ENCODE measurements at regions not wholly inside any gene's neighbourhood (a gene's known extent, or its start where the extent isn't known, plus 50 kb on each side); places are given as distances from the start of the nearest gene placed in this dataset.
"Not testable (repeated sequence)": the region's sequence is repeated elsewhere in the genome, so short reads cannot be mapped to it uniquely, and the experiment has no call there.

DNA sequence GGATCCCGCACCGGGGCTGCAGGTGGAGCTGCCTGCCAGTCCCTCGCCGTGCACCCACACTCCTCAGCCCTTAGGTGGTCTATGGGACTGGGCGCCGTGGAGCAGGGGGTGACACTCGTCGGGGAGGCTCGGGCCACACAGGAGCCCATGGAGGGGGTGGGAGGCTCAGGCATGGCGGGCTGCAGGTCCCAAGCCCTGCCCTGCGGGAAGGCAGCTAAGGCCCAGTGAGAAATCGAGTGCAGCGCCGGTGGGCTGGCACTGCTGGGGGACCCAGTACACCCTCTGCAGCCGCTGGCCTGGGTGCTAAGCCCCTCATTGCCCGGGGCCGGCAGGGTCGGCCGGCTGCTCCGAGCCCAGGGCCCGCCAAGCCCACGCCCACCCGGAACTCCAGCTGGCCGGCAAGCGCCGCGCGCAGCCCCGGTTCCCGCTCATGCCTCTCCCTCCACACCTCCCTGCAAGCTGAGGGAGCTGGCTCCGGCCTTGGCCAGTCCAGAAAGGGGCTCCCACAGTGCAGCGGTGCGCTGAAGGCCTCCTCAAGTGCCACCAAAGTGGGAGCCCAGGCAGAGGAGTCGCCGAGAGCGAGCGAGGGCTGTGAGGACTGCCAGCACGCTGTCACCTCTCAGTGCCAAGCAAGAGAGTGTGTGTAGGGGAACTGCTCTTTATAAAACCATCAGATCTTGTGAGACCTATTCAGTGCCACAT is 845.1 kb downstream of the CDH18 start:
- not testable (repeated sequence) for DNase-seq

DNA sequence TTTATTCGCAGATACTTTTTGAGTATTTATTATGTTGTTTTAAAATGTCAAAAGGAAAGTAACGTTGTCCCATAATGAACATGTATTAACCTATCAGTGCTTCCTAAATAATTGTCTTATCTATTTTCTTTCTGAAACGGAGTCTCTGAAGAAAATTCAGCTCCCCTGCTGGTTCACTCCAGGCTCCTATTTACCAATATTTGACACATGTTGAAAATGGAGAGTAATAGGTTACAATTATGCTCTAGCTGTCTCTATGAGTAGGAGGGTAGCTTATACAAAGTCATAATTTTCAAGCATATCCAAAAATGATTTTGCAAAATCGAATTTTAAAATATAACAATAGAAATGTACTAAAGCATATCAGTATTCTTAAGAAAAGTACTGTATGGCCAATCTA is 844.1 kb downstream of the CDH18 start:
- DNase-seq: no peak

DNA sequence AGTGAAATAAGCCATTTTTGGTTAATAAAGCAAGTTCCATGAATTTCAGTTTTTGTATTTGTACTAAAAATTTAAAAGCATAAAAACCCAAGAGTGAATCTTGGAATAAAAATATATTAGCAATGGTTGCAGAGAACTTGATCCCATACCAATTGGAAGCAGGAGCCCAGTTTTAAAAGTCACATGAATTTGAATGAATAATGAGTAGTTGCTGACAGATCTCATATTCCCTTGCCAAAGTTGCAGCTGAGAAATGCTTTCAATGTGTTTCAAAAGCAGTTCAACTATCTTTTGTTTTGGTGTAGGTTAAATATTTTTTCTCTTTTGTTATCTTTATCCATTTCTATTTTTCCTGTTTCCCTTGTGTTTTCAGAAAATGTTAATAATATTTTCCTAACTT is 818.6 kb downstream of the CDH18 start:
- DNase-seq: peak in 1 of 2 experiments; percentile 7

DNA sequence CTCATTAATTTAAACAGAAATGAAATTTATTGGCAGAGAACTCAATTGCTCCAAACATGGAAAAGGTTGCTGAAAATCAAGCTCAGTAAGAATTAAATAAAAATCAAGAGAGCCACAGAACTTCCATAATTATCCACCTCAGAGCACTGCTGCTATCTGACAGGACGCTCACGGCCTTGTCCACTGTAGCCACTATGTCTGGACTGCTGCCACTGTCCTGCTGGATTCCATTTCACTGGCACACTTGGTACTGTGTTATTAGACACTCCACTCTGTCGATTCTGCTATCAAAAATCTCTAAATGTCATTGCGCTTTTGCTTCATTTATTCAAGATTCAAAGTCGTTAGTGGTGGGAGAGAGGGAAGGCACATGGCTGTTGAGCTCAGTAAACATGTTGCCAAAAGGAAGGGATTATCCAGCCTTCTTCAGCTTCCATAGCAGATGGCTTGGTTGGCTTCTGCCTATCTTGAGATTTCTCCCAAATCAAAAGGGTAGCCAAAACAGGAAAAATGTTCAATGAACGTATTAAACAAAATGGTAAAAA is 815.0 kb downstream of the CDH18 start:
- no peak for DNase-seq

DNA sequence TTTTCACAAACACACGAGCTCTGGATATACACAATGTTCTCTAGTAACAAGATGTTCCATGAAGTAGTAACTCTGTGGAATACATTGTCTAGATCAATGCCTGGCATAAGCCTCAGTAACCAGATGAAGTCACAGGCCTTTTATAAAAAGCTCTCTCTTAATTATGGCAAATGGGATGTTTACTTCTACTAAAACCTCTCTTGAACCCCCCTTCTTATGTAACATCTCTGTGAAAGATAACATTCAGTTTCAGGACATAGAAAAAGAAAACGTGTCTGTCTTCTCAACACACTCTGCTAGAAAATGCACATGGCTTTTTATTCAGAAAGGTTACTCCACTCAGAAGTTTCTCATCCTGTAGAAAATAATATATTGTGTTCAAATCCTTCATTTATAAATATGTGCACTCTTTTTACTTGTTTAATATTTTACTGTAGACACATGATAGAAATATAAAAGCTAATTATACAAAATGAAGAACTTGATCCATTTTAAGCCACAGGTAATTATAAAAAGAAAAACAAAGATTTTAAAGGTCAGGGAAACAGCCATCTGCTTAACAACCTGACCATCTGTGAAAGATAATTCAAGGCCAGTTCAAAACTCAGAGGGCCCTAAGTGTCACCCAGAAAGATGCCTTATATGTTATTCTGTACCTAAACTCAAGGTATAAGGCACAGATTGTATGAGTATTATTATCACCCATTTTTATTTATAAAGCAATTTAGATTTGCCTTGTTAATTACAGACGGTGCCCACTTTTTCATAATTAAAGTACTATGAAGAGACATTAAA is 812.0 kb downstream of the CDH18 start:
- no peak for DNase-seq

DNA sequence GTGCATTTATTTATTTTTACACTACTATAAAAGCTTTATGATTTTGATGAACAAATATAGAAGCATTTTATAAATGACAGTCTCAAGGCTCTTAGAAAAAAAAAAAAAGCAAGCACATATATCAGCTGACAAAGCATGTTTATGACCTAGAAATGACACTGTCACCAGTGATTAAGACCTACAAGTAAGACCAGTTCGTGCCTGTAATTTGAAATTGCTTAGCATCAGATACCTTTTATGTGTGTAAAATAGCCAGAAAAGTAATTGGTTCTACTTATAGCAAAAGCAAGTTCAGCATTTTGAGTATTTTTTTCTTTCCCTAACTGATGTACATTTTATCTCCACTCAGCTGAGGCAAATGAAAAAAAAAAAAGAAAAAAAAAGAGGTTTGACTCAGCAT is 808.4 kb downstream of the CDH18 start:
- no peak for DNase-seq

DNA sequence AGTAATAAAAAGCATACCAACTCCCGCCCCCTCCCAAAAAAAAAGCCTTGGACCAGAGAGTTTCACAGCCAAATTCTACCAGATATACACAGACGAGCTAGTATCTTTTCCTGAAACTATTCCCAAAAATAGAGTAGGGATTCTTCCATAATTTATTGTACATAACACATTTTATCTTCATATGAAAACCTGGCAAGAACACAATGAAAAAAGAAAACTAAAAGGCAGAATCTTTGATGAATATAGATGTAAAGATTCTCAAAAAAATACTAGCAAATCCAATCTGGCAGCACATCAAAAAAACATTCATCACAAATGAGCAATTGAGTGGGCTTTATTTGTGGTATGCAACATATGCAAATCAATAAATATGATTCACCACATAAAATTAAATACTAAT is 798.8 kb downstream of the CDH18 start:
- no peak for DNase-seq

DNA sequence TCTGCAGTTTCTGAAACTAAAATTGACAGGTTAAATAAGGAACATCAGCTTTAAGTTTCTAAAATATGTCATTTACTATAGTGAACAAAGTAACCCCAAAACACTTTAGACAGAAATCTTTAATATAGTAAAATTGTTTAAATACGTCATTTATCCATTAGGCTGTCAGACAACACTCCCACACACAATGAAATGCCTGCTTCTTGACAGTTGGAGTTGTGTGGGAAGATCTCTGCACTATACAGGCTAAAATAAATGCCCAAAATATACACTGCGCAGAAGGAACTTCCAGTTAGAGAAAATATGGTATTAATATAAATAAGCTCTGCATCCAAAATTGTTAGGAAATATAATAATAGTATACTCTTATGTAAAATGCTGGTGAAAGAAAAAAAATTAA is 794.4 kb downstream of the CDH18 start:
- DNase-seq: no peak

DNA sequence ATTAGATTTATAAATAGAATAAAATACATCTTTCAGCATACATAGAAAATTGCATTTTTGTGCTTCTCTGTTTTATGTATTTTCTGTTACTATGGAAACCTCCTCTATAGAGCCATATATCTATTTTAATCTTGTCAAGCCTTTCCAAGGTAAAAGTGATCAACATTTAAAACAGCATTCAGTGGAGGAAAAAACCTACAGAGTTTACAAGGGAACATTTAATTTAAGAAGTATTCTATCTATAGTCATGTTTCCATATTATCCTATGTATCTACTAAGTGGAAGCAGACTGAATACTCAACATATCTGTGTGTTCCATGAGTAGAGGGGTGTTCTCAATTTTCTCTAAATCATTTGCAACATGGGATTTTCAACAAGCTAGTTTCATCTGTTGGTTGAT is 791.4 kb downstream of the CDH18 start:
- DNase-seq: no peak

DNA sequence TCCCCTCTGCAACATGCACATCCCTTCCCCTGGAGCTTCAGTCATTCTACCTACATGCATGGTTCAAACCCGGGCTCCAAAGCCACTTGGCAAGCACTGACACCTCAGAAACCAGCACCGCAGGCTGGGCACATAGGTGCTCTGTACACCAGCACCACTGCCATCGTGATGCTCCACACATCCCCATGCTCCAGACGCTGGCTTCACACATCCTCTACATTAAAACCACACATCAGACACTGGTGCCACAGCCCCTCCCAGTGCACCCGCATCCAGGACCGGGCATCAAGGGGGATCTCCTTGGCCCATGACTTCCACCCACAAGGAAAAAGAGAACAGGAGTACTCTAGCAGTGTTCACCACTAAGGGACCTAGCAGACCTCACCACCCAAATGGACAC is 787.7 kb downstream of the CDH18 start:
- no peak for DNase-seq

DNA sequence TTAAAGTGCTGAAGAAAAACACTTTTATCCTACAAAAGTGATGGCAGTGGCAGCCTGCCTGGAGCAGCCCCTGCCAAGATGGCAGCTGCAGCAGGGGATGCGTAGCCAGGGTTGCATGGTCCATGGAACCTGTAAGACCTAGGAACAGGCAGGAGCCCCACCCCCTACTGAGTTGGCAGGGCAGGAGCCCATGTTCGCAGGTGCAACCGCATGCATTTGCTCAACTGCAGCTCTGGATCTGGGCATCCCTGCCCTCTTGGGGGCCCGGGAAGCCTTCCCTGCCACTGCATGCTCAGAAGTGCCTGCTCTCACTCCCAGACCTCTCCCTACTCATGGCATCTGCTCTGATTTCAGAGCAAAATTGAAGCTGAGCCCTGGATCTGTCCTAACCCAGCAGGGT is 779.6 kb downstream of the CDH18 start:
- DNase-seq: no peak

DNA sequence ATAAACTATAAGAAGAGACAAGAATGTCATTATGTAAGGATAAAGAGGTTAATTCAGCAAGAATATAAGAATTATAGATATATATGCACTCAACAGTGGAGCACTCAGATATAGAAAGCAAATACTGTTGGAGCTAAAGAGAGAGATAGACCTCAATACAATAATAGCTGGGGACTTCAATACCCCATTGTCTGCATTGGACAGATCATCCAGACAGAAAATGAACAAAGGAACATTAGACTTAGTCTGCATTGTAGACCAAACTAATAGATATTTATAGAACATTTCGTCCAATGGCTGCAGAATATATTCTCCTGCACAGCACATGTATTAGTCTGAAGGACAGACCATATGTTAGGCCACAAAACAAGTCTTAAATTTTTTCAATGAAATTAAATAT is 777.1 kb downstream of the CDH18 start:
- no peak for DNase-seq

DNA sequence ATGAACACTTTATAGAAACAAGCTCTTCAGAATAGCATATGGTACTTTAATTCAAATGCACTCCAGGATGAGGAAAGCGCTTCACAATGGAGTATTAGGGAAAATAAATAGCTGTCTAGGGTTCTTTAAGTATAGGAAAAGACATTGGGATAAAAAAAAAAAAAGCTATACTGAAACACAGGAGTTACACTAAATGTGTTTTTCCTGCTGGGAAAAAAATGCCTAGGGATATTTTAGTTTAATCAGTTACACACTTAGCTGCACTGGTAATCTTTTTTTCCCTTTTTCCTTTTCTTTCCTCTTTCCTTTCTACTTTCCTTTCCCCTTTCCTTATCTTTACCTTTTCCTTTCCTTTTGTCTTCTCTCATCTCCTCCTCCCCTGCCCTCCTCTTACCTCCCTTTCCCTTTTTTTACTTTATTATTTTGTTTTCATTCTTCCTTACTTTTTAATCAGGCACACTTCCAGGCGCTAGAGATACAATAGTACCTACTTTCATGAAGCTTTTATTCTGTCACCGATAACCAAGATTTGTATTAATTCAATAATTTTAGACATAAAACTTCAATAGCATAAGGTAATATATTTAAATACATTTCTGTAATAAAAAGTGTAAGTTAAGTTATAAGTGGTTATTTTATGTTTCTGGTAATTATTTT is 758.7 kb downstream of the CDH18 start:
- no peak for DNase-seq

DNA sequence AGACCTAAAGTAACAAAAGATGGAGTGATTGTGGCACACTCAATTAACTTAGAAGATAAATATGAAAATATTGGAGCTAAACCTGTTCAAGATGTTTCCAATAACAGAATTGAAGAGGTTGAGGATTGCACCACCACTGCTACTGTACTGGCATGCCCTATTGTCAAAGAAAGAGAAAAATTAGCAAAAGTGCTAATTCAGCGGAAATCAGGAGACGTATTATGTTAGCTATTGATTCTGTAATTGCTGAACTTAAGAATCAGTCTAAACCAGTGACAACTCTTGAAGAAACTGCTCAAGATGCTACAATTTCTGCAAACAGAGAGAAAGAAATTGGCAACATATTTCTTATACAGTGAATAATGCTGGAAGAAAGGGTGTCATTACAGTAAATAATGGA is 754.4 kb downstream of the CDH18 start:
- DNase-seq: no peak

DNA sequence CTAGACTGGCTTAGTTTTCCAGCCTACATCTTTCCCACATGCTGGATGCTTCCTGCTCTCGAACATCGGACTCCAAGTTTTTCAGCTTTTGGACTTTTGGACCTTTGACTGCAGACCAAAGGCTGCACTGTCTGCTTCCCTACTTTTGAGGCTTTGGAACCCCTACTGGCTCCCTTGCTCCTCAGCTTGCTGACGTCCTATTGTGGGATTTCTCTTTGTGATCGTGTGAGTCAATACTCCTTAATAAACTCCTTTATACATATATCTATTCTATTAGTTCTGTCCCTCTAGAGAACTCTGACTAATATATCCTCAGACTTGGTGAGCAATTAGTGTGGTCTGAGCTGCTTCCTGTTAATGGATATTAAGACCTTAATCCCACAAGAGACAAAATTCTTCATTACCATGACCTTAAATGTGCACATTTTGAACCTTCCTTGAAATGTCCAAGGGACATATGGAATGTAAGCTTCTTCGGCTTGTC is 752.9 kb downstream of the CDH18 start:
- no peak for DNase-seq

DNA sequence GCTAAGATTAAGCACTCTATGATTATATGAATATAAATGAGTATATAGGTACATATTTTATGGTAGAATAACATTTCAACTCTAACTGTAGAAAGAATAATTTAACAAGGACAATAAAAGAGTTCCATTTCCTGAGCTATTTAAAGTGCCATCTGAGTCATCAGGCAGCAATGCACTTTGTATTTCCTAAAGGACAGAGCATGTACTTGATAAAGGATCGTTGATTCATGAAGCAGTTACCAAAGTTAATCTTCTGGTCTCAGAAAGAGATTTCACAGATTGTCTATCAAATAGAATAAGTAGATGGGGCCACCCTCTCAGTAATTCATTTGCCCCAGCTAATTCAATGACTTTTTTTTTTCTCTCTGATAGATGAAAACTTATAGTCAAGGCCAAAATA is 747.8 kb downstream of the CDH18 start:
- DNase-seq: no peak

DNA sequence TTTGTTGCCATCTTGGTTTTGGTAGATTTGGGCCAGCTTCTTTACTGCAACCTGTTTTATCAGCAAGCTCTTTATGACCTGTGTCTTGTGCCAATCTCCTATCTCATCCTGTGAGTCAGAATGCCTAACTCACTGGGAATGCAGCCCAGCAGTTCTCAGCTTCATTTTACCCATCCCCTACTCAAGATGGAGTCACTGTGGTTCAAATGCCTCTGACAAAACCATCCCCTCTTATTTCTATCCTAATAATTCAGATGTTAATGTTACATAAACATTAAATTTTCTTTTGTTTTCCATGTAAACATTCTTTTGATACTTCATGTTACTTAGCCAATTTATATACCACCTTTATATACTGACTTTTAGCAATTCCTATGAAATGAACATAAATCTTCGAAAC is 746.3 kb downstream of the CDH18 start:
- DNase-seq: no peak

DNA sequence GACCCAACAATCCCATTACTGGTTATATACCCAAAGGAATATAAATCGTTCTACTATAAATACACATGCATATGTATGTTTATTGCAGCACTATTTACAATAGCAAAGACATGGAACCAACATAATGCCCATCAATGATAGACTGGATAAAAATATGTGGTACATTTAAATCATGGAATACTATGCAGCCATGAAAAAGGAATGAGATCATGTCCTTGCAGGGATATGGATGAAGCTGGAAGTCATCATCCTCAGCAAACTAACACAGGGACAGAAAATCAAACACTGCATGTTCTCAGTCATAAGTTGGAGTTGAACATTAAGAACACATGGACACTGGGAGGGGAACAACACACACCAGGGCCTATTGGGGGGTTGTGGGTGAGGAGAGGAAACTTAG is 741.8 kb downstream of the CDH18 start:
- not testable (repeated sequence) for DNase-seq

DNA sequence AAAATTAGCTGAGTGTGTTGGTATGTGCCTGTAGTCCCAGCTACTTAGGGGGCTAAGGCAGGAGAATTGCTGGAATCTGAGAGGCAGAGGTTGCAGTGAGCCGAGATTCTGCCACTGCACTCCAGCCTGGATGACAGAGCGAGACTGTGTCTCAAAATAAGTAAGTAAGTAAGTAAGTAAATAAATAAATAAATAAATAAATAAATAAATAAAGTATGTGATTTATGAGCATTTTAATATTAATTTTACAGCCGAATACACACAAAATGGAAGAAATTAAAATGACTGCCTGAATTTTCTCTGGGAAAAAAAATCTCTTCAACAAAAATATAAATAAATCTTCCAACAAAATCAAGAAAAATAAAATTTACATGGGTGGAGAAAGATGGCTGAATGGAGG is 740.7 kb downstream of the CDH18 start:
- no peak for DNase-seq

DNA sequence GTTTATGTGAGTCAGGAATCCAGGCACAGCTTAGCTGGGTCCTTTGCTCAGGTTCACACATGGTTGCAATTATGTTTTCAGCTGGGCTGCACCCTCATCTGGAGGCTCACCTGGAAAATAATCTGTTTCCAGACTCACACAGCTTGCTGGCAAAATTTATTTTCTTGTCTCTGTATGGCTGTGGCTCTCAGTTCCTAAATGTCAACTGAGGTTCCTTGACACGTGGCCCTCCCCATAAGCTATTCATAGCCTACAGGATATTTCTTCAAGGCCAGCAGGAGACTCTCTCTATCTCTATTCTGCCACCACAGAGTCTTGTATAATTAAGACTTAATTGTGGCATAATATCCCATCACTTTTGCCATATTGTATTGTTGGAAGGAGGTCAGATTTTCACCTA is 732.0 kb downstream of the CDH18 start:
- no peak for DNase-seq

DNA sequence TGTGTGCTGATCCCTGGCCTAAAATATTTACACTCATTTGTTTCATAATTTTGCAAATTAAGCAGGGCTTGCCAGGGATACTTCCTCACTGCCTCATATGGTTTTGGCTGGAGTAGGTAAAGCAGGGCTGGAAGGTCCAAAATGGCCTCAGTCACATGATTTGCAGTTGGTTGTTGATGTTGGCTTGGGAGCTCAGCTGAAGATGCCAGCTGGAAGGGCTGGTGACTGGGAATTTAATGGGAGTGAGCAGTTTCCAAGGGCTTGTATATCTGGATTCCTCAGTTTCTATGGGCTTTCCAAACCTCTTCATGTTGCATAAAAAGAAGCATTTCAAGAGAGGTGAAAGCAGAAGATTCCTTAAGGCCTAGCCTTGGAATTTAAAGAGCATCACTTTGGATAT is 729.3 kb downstream of the CDH18 start:
- no peak for DNase-seq

DNA sequence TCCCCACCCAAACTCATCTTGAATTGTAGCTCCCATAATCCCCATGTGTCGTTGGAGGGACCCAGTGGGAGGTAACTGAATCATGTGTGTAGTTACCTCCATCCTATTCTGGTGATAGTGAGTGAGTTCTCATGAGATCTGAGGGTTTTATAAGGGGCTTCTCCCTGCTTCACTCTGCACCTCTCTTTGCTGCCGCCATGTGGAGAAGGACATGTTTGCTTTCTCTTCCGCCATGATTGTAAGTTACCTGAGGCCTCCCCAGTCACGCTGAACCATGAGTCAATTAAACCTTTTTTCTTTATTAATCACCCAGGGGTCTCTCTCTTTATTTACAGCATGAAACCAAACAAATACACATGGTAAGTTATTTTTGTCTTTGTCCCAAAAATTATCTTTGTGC is 726.1 kb downstream of the CDH18 start:
- no peak for DNase-seq

DNA sequence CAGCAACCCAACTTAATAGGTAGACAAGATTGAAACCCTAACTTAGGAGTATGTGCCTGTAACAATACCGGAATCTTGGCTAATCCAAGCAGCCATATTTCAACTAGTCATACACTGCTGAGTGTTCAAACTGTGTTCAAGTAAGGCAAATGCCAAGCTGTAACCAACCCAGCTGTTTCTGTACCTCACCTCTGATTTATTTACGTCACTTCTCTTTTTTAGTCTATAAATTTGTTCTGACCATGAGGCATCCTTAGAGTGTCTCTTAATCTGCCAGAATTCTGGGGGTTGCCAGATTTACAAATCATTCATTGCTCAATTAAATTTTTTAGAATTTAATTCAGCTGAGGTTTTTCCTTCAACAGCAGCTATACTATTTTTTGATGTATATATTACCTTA is 723.2 kb downstream of the CDH18 start:
- DNase-seq: no peak

DNA sequence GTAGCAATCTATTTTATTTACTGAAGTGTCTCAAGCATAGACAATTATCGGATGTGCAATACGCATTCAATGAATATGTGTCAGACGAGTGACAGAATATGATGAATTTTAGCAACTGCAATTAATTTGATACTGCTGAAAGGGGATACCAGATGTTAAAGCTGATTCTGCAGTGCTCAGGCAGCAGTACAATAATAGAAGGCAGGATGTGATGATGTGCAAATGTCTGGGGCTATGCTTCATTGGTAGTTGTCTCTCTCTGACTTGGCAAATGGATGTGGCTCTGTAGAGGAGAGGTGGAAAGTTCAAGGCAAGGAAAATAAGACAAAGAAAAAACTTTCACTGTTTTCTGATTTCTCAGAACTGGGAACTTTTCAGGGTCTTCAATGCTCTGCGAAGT is 721.2 kb downstream of the CDH18 start:
- DNase-seq: no peak
